ENCODE measurements at regions not wholly inside any gene's neighbourhood (a gene's known extent, or its start where the extent isn't known, plus 50 kb on each side); places are given as distances from the start of the nearest gene placed in this dataset.

DNA sequence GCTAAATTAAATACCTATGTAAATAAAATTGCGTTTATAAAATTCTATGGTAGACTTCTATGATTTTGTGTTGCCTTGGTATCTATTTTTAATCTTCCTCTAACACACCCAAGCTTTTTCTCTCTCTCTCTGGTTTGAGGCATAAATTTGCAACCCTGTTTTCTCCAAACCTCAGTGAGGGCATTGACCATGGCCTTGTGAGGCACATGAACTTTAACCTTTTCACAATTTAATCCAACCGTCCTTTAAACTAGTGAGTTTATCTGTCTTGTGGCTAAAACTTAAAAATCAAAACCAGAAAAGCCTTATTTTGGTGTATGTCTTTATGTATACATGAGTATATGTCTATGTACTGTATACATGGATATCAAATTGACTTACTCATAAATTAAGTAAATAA lies 746.6 kb upstream of the B3GALT2 start (continued):
- TF ChIP-seq HOXB5 (CRISPR knock-in tag; IDR thresholded peaks at IDR 0.05) (no peak), ESRRA (IDR thresholded peaks at IDR 0.05; ENCODE audit: borderline replicate concordance, low read length) (no peak), PHF8 (IDR thresholded peaks at IDR 0.05; ENCODE audit: borderline replicate concordance, low read depth) (no peak), RAD21 (conservative IDR thresholded peaks at IDR 0.05 in 1 of 2, IDR thresholded peaks at IDR 0.05 in 1 of 2) (no peak), ZSCAN20 (CRISPR knock-in tag; IDR thresholded peaks at IDR 0.05) (no peak), CEBPB (IDR thresholded peaks at IDR 0.05) (no peak), RCOR1 (IDR thresholded peaks at IDR 0.05; ENCODE audit: low read depth, low read length) (no peak)
- TF ChIP-seq, protein P1, sequence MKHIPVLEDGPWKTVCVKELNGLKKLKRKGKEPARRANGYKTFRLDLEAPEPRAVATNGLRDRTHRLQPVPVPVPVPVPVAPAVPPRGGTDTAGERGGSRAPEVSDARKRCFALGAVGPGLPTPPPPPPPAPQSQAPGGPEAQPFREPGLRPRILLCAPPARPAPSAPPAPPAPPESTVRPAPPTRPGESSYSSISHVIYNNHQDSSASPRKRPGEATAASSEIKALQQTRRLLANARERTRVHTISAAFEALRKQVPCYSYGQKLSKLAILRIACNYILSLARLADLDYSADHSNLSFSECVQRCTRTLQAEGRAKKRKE (CRISPR knock-in tag; IDR thresholded peaks at IDR 0.05; ENCODE audit: low read depth) = no peak

DNA sequence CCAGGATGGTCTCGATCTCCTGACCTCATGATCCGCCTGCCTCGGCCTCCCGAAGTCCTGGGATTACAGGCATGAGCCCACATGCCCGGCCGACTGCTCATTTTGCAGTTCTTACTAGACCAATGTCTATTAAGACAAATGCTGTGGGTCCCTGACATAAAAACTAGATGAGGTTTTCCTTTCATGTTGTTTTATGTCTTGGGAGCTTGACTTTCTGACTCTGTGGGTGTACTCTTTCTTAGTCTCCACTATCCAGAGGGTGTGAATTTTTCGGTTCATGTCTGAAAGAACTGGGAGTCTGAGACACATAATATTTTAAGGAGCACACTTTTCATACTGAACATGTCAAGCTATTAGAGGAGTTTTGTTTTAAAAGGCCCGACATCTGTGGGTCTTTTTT lies 744.9 kb upstream of the B3GALT2 start:
- 79% methylated on average over 8 of the region's 8 CpGs for WGBS (ENCODE audit: missing lambda C conversion rate)
- ATAC-seq (no peak), DNase-seq (ENCODE audit: low read depth in 1 of 2, low spot score in 1 of 2) (no peak), FAIRE-seq (no peak)
- no peak overlapping the region for H3K4me2 ChIP-seq
- POLR2A ChIA-PET = no interaction called here
- H3K4me3 ChIP-seq = no peak overlapping the region
- H3K27ac ChIP-seq = no peak overlapping the region
- H3K4me1 ChIP-seq = no peaks in the 10 kb centered on the region
- CTCF ChIA-PET = interaction anchor here (1.7 kb wide), 1 partner anchor 32 kb away, joined by 3 read pairs; no protein-coding TSS in a partner anchor
- TF ChIP-seq ZSCAN20 (CRISPR knock-in tag; IDR thresholded peaks at IDR 0.05) = no peak
- no peak for TF ChIP-seq PHF8 (IDR thresholded peaks at IDR 0.05; ENCODE audit: borderline replicate concordance, low read depth)
- no peak for TF ChIP-seq MAFK (IDR thresholded peaks at IDR 0.05; ENCODE audit: partially characterized antibody)
- TF ChIP-seq NPAS2 (CRISPR knock-in tag; IDR thresholded peaks at IDR 0.05; ENCODE audit: borderline replicate concordance) = no peak
- TF ChIP-seq KDM5A (IDR thresholded peaks at IDR 0.05) = no peak
- TF ChIP-seq, protein P2, sequence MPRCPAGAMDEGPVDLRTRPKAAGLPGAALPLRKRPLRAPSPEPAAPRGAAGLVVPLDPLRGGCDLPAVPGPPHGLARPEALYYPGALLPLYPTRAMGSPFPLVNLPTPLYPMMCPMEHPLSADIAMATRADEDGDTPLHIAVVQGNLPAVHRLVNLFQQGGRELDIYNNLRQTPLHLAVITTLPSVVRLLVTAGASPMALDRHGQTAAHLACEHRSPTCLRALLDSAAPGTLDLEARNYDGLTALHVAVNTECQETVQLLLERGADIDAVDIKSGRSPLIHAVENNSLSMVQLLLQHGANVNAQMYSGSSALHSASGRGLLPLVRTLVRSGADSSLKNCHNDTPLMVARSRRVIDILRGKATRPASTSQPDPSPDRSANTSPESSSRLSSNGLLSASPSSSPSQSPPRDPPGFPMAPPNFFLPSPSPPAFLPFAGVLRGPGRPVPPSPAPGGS (IDR thresholded peaks at IDR 0.05) = no peak
- no peak for TF ChIP-seq NR3C1 (IDR thresholded peaks at IDR 0.05)
- TF ChIP-seq GATA3 (IDR thresholded peaks at IDR 0.05; ENCODE audit: borderline replicate concordance) = no peak
- TF ChIP-seq MAZ (IDR thresholded peaks at IDR 0.05; ENCODE audit: borderline replicate concordance, low read depth, low read length) = no peak
- TF ChIP-seq NFE2L2 (conservative IDR thresholded peaks at IDR 0.05; ENCODE audit: low read length) = no peak
- TF ChIP-seq KDM1A (IDR thresholded peaks at IDR 0.05; ENCODE audit: low read depth) = no peak
- no peak for TF ChIP-seq HOXA7 (CRISPR knock-in tag; IDR thresholded peaks at IDR 0.05)
- H3K9me3 ChIP-seq = no peaks in the 10 kb centered on the region

DNA sequence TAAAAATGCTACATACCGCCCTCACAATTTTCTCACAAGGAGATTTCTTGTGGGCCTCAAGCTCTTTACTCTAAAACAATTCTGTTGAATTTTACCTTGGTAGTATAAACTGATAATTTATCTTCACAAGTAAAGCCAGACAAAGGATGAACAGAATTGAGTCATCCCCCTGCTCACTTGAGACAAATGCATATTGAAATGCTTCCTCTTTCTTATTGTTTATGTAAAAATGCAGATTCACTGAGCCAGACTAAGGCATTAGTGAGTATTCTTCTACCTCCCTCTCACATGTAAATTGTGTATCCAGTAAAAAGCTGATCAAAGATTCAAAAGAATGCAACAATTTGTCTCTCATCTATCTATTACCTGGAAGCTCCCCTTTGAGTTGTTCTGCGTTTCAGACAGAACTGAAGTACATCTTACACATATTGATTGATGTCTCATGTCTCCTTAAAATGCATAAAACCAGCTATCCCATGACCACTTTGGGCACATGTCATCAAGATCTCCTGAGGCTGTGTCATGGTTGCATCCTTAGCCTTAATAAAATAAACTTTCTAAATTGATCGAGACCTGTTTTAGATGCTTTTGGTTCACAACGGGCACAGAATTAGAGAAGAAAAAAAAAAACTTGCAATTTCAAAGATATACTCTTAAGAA lies 743.1 kb upstream of the B3GALT2 start:
- no peak overlapping the region for H3K4me2 ChIP-seq
- no peaks in the 10 kb centered on the region for H3K9me3 ChIP-seq
- H3K4me3 ChIP-seq = no peak overlapping the region
- ATAC-seq (no peak), DNase-seq (ENCODE audit: low read depth in 1 of 2, low spot score in 1 of 2) (no peak), FAIRE-seq (no peak)
- ChIA-PET POLR2A (no interaction called here), CTCF (no interaction called here)
- no peak overlapping the region for H3K27ac ChIP-seq
- H3K4me1 ChIP-seq = no peaks in the 10 kb centered on the region
- WGBS (ENCODE audit: missing lambda C conversion rate) = 85% methylated on average over 4 of the region's 4 CpGs
- no peak for TF ChIP-seq SREBF2 (IDR thresholded peaks at IDR 0.05)
- TF ChIP-seq CBX2 (IDR thresholded peaks at IDR 0.05; ENCODE audit: borderline replicate concordance, low read depth) = no peak
- TF ChIP-seq RFX5 (IDR thresholded peaks at IDR 0.05) = no peak
- no peak for TF ChIP-seq EHMT2 (IDR thresholded peaks at IDR 0.05; ENCODE audit: low read depth)

All from A549 (cell line).